HCT116 (cell line): ENCODE measurements at regions not wholly inside any gene's neighbourhood (a gene's known extent, or its start where the extent isn't known, plus 50 kb on each side); places are given as distances from the start of the nearest gene placed in this dataset.

Source experiments
- ATAC-seq: fragments of 200-7000 bp; cut with Tn5 transposase; 2 replicates; pipeline ENCODE4 v1.9.1; 2020; ENCODE audit warnings: mild to moderate bottlenecking, moderate library complexity
- BruUV-seq: library from RNA; stranded (reverse); fragments of 400-500 nt; replicated peaks from 2 replicates; lab custom pipeline; 2021; lab: Mats Ljungman, UMichigan
- CTCF ChIA-PET: fragments of 300-600 bp; sonication (Branson Sonifier 250); formaldehyde crosslinking; loops from one replicate; lab custom pipeline; 2021; ENCODE audit warnings: antibody characterized with exemption; lab: Charles Lee
- POLR2A ChIA-PET: fragments of 300-600, 350-600 bp; sonication (Branson Sonifier 250); formaldehyde crosslinking; loops from one replicate; lab custom pipeline; 2021; ENCODE audit warnings: antibody characterized with exemption; lab: Charles Lee
- RAD21 ChIA-PET, 2 experiments: fragments of 300-600 bp; sonication (Branson Sonifier 250); formaldehyde crosslinking; loops; one replicate each; lab custom pipeline; 2023; ENCODE audit warnings: low total read pairs in 2 of 2; ENCODE audit not compliant: uncharacterized antibody in 2 of 2, unreplicated experiment in 2 of 2, low non-redundant PET in 1 of 2; lab: Charles Lee
- DNase-seq: peaks from one replicate; pipeline ENCODE4 v3.0.0-alpha.2; 2010; ENCODE audit warnings: low read depth, low spot score
- H2AFZ ChIP-seq: fragments of 200-600 bp; shearing (Covaris generic), sonication (generic); 2 replicates; pipeline ENCODE4 v1.6.1; 2017; ENCODE audit warnings: low read depth, mixed run types, mixed read lengths, antibody characterized with exemption, low read length; ENCODE audit not compliant: poor library complexity, severe bottlenecking
- H3K27ac ChIP-seq: 2 replicates; pipeline ENCODE4 v1.5.1; 2012; ENCODE audit warnings: low read depth, low read length
- H3K27me3 ChIP-seq: fragments of 200-600 bp; sonication (generic); 2 replicates; pipeline ENCODE4 v1.6.1; 2016; ENCODE audit warnings: mixed run types, low read length, mixed read lengths; ENCODE audit not compliant: insufficient read depth
- H3K36me3 ChIP-seq, 2 experiments: fragments of 200-500 bp in 1 of 2; fragments of 200-600 bp in 1 of 2; sonication (Bioruptor generic) in 1 of 2; sonication (generic) in 1 of 2; 2 replicates each; pipeline versions ENCODE4 v1.5.1 to v1.6.1; 2014 to 2016; ENCODE audit warnings: low read length in 2 of 2, inconsistent platforms in 1 of 2, mixed read lengths in 1 of 2, mixed run types in 1 of 2; ENCODE audit not compliant: insufficient read depth in 2 of 2, control insufficient read depth in 1 of 2
- H3K4me1 ChIP-seq, 2 experiments: fragments of 200-600 bp in 1 of 2; sonication (generic) in 1 of 2; 2 replicates each; pipeline versions ENCODE4 v1.5.1 to v1.6.1; 2012 to 2017; ENCODE audit warnings: low read length in 2 of 2, inconsistent platforms in 1 of 2, mild to moderate bottlenecking in 1 of 2, mixed read lengths in 1 of 2, mixed run types in 1 of 2, moderate library complexity in 1 of 2; ENCODE audit not compliant: insufficient read depth in 2 of 2, control insufficient read depth in 1 of 2
- H3K4me2 ChIP-seq: fragments of 200-600 bp; sonication (generic); 2 replicates; pipeline ENCODE4 v1.6.1; 2017; ENCODE audit warnings: mixed run types, low read length, mixed read lengths
- H3K4me3 ChIP-seq, 2 experiments: fragments of 200-600 bp in 1 of 2; sonication (generic) in 1 of 2; replicated peaks in 1 of 2; 2 replicates each; pipeline ENCODE4 v1.5.1; 2011 to 2016; ENCODE audit warnings: low read length in 2 of 2, control low read depth in 1 of 2, low read depth in 1 of 2, mild to moderate bottlenecking in 1 of 2, mixed read lengths in 1 of 2, mixed run types in 1 of 2
- H3K79me2 ChIP-seq: fragments of 200-600 bp; sonication (generic); 2 replicates; pipeline ENCODE4 v1.6.1; 2017; ENCODE audit warnings: mild to moderate bottlenecking, mixed run types, low read length, moderate library complexity, mixed read lengths; ENCODE audit not compliant: insufficient read depth
- H3K9ac ChIP-seq: fragments of 200-600 bp; sonication (generic); 2 replicates; pipeline ENCODE4 v1.6.1; 2016; ENCODE audit warnings: low read length, mixed read lengths
- H3K9me2 ChIP-seq: fragments of 200-600 bp; sonication (generic), shearing (Covaris generic); 2 replicates; pipeline ENCODE4 v1.6.1; 2017; ENCODE audit warnings: mixed run types, mild to moderate bottlenecking, moderate library complexity; ENCODE audit not compliant: insufficient read depth
- H3K9me3 ChIP-seq, 2 experiments: fragments of 200-500 bp in 1 of 2; fragments of 200-600 bp in 1 of 2; sonication (Bioruptor generic) in 1 of 2; sonication (generic) in 1 of 2; 2 replicates each; pipeline ENCODE4 v1.6.1; 2014 to 2017; ENCODE audit warnings: low read length in 2 of 2, mixed read lengths in 2 of 2, inconsistent platforms in 1 of 2, low read depth in 1 of 2, mild to moderate bottlenecking in 1 of 2, mixed run types in 1 of 2, moderate library complexity in 1 of 2; ENCODE audit not compliant: control insufficient read depth in 1 of 2, insufficient read depth in 1 of 2
- H4K20me1 ChIP-seq: fragments of 200-600 bp; sonication (generic), shearing (Covaris generic); 2 replicates; pipeline ENCODE4 v1.6.1; 2017; ENCODE audit warnings: mixed run types, mild to moderate bottlenecking, moderate library complexity; ENCODE audit not compliant: insufficient read depth
- CBX3 ChIP-seq: IDR thresholded peaks from 2 replicates; pipeline ENCODE4 v1.6.1; 2012; ENCODE audit warnings: low read depth
- EGR1 ChIP-seq: IDR thresholded peaks from 2 replicates; pipeline ENCODE4 v1.6.1; 2012; ENCODE audit warnings: low read depth
- EZH2 ChIP-seq: fragments of 200-600 bp; sonication (generic); IDR thresholded peaks from 2 replicates; pipeline ENCODE4 v1.6.1; 2017; ENCODE audit warnings: antibody characterized with exemption, mixed run types
- JUND ChIP-seq: IDR thresholded peaks from 2 replicates; pipeline ENCODE4 v1.6.1; 2012
- RAD21 ChIP-seq: IDR thresholded peaks from 2 replicates; pipeline ENCODE4 v1.6.1; 2012; ENCODE audit warnings: low read depth, mild to moderate bottlenecking
- SIN3A ChIP-seq: IDR thresholded peaks from 2 replicates; pipeline ENCODE4 v1.6.1; 2012; ENCODE audit warnings: low read depth
- SP1 ChIP-seq: IDR thresholded peaks from 2 replicates; pipeline ENCODE4 v1.6.1; 2012; ENCODE audit warnings: low read depth
- TCF7L2 ChIP-seq: IDR thresholded peaks from 2 replicates; pipeline ENCODE4 v1.7.0; 2011; ENCODE audit warnings: borderline replicate concordance, inconsistent platforms; ENCODE audit not compliant: insufficient read depth, insufficient read length; ENCODE audit errors: extremely low read depth
- ZFX ChIP-seq: fragments of 450-650 bp; IDR thresholded peaks from 2 replicates; pipeline ENCODE4 v1.6.1; 2017
- ZNF274 ChIP-seq: fragments of 200-500 bp; sonication (Bioruptor generic); IDR thresholded peaks from 2 replicates; pipeline ENCODE4 v1.6.1; 2014; ENCODE audit warnings: mild to moderate bottlenecking, low read depth, low read length, inconsistent platforms
- intact Hi-C: fragments of 100-400 bp; cut with micrococcal nuclease; formaldehyde crosslinking; loops from 2 replicates; pipeline ENCODE4 v1.10.0; 2022
- TF ChIP-seq, protein P1 (sequence below): IDR thresholded peaks from 2 replicates; pipeline ENCODE4 v1.6.1; 2011; ENCODE audit warnings: mild to moderate bottlenecking, low read length, moderate library complexity; ENCODE audit not compliant: insufficient replicate concordance; ENCODE audit errors: extremely low read depth
- TF ChIP-seq, protein P2 (sequence below): IDR thresholded peaks from 2 replicates; pipeline ENCODE4 v1.6.1; 2012; ENCODE audit warnings: low read depth

DNA sequence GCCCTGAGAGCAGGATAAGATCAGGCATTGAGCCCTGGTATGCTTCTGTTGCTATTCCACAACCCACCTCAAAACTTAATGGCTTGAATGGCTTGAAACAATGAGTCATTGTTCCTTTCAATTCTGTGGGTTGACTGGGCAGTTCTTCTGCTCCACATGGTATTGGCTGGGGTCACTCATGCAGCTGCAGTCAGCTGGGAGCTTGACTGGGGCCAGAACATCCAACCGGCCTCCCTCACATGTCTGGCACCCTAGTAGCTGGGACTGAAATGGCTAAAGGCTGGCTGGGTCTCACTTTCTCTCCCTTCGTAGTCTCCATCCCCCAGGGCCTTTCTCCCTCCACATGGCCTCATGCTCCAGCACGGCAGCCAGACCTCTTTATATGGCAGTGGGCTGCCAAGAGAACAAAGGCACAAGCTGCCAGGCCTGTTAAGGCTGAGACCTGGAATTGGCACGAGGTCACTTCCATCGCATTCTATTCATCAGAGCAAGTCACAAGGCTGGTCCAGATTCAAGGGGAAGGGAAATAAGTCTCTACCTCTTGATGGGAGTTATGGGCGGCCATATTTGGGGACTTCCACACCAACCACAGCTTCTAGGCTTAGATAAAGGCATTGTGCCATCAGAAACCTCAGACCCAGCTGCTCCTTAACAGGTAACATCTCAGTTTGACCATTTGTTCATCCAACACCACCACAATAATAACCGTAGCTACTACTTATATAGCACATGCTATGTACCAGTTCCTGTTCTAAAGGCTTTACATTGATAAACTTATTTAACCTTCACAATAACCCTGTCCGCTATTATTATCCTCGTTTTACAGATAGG lies 159.7 kb upstream of the ATP6AP2 start:
- no peak overlapping the region for H3K4me3 ChIP-seq
- TF ChIP-seq CBX3 (no peak), EGR1 (no peak), ZNF274 (no peak), JUND (no peak), RAD21 (no peak), ZFX (no peak)
- TF ChIP-seq, protein P1, sequence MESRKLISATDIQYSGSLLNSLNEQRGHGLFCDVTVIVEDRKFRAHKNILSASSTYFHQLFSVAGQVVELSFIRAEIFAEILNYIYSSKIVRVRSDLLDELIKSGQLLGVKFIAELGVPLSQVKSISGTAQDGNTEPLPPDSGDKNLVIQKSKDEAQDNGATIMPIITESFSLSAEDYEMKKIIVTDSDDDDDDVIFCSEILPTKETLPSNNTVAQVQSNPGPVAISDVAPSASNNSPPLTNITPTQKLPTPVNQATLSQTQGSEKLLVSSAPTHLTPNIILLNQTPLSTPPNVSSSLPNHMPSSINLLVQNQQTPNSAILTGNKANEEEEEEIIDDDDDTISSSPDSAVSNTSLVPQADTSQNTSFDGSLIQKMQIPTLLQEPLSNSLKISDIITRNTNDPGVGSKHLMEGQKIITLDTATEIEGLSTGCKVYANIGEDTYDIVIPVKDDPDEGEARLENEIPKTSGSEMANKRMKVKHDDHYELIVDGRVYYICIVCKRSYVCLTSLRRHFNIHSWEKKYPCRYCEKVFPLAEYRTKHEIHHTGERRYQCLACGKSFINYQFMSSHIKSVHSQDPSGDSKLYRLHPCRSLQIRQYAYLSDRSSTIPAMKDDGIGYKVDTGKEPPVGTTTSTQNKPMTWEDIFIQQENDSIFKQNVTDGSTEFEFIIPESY, result no peak
- TF ChIP-seq, all 23 proteins: peak for 0
- Histone ChIP-seq H4K20me1 (no peaks in the 10 kb centered on the region), H3K27ac (no peak overlapping the region), H3K9me2 (no peaks in the 10 kb centered on the region), H3K9ac (no peak overlapping the region), H3K79me2 (no peaks in the 10 kb centered on the region), H3K9me3 (no peaks in the 10 kb centered on the region), H3K27me3 (no peaks in the 10 kb centered on the region), H3K4me2 (0 out of 2 replicates have a peak overlapping the region, but pooled peaks have one; percentile 17), H3K36me3 (no peaks in the 10 kb centered on the region), H2AFZ (no peak overlapping the region), H3K4me1 (peaks cover 5 to 11% of the 10 kb centered on the region in 2 experiments; a peak in 2 of 4 replicates)
- ATAC-seq (peak; percentile 55), DNase-seq (no peak)
- intact Hi-C loops, result no loop called here
- RAD21 ChIA-PET, result no interaction called here
- CTCF ChIA-PET, result no interaction called here
- POLR2A ChIA-PET, result no interaction called here
- BruUV-seq, result no TSS peak

DNA sequence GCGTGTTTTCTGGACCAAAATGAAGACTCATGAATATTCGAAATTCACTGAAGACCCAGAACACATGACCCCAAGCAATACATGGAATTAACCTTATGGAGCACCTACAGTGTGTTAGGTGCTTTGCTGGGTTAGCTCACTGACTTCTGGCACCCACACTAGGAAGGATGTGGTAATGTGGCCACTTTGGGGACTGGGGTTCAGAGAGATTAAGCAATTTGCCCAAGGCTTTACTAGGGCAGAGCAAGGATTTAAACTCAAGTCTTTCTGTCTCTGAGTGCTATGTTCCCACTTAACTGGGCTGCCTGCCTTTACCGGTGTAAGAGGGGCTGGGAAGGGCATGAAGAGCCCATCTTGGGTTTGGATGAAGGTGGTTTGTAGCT lies 162.0 kb upstream of the ATP6AP2 start:
- Histone ChIP-seq H3K36me3 (no peaks in the 10 kb centered on the region), H4K20me1 (no peaks in the 10 kb centered on the region), H3K27me3 (no peaks in the 10 kb centered on the region), H2AFZ (no peak overlapping the region), H3K4me2 (no peak overlapping the region), H3K9me2 (no peaks in the 10 kb centered on the region), H3K27ac (no peak overlapping the region), H3K9me3 (no peaks in the 10 kb centered on the region), H3K4me1 (peaks cover 5 to 10% of the 10 kb centered on the region in 2 experiments; a peak in 2 of 4 replicates), H3K9ac (no peak overlapping the region), H3K4me3 (no peak overlapping the region), H3K79me2 (no peaks in the 10 kb centered on the region)
- CTCF ChIA-PET, result no interaction called here
- RAD21 ChIA-PET, result no interaction called here
- POLR2A ChIA-PET, result no interaction called here
- intact Hi-C loops, result no loop called here
- DNase-seq (no peak), ATAC-seq (no peak)
- BruUV-seq, result no TSS peak
- TF ChIP-seq TCF7L2, result no peak
- no peak for TF ChIP-seq SP1
- TF ChIP-seq EZH2, result no peak
- no peak for TF ChIP-seq SIN3A
- TF ChIP-seq, protein P2, sequence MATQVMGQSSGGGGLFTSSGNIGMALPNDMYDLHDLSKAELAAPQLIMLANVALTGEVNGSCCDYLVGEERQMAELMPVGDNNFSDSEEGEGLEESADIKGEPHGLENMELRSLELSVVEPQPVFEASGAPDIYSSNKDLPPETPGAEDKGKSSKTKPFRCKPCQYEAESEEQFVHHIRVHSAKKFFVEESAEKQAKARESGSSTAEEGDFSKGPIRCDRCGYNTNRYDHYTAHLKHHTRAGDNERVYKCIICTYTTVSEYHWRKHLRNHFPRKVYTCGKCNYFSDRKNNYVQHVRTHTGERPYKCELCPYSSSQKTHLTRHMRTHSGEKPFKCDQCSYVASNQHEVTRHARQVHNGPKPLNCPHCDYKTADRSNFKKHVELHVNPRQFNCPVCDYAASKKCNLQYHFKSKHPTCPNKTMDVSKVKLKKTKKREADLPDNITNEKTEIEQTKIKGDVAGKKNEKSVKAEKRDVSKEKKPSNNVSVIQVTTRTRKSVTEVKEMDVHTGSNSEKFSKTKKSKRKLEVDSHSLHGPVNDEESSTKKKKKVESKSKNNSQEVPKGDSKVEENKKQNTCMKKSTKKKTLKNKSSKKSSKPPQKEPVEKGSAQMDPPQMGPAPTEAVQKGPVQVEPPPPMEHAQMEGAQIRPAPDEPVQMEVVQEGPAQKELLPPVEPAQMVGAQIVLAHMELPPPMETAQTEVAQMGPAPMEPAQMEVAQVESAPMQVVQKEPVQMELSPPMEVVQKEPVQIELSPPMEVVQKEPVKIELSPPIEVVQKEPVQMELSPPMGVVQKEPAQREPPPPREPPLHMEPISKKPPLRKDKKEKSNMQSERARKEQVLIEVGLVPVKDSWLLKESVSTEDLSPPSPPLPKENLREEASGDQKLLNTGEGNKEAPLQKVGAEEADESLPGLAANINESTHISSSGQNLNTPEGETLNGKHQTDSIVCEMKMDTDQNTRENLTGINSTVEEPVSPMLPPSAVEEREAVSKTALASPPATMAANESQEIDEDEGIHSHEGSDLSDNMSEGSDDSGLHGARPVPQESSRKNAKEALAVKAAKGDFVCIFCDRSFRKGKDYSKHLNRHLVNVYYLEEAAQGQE, result no peak
- no peak for TF ChIP-seq EGR1
